ENCODE measurements at regions not wholly inside any gene's neighbourhood (a gene's known extent, or its start where the extent isn't known, plus 50 kb on each side); places are given as distances from the start of the nearest gene placed in this dataset.

GRCh38 chr7:81577642-81578340 is 192.1 kb downstream of the HGF start:
- no peak overlapping the region for H3K4me3 ChIP-seq (ENCODE audit: low read depth, low read length)
- no peak for TF ChIP-seq CTCF (IDR thresholded peaks at IDR 0.05; ENCODE audit: borderline replicate concordance, insufficient read depth, low read depth, low read length)

GRCh38 chr7:81574723-81575326 is 195.0 kb downstream of the HGF start:
- no peak overlapping the region for H3K4me3 ChIP-seq (ENCODE audit: low read depth, low read length)
- no peak for TF ChIP-seq CTCF (IDR thresholded peaks at IDR 0.05; ENCODE audit: borderline replicate concordance, insufficient read depth, low read depth, low read length)

- TF ChIP-seq CTCF (IDR thresholded peaks at IDR 0.05; ENCODE audit: borderline replicate concordance, insufficient read depth, low read depth, low read length), result no peak
- no peak overlapping the region for H3K4me3 ChIP-seq (ENCODE audit: low read depth, low read length)
Measured at GRCh38 chr7:81573932-81574331, 195.9 kb downstream of the HGF start.

- no peak overlapping the region for H3K4me3 ChIP-seq (ENCODE audit: low read depth, low read length)
- TF ChIP-seq CTCF (IDR thresholded peaks at IDR 0.05; ENCODE audit: borderline replicate concordance, insufficient read depth, low read depth, low read length), result no peak
Measured at GRCh38 chr7:81573128-81573527, 196.7 kb downstream of the HGF start.

- no peak overlapping the region for H3K4me3 ChIP-seq (ENCODE audit: low read depth, low read length)
- no peak for TF ChIP-seq CTCF (IDR thresholded peaks at IDR 0.05; ENCODE audit: borderline replicate concordance, insufficient read depth, low read depth, low read length)
Measured at GRCh38 chr7:81562581-81562980, 207.3 kb downstream of the HGF start.

GRCh38 chr7:81560708-81561107 is 209.1 kb downstream of the HGF start:
- no peak for TF ChIP-seq CTCF (IDR thresholded peaks at IDR 0.05; ENCODE audit: borderline replicate concordance, insufficient read depth, low read depth, low read length)
- no peak overlapping the region for H3K4me3 ChIP-seq (ENCODE audit: low read depth, low read length)

GRCh38 chr7:81549484-81550016 is 220.3 kb downstream of the HGF start:
- no peak for TF ChIP-seq CTCF (IDR thresholded peaks at IDR 0.05; ENCODE audit: borderline replicate concordance, insufficient read depth, low read depth, low read length)

More at GRCh38 chr7:81549484-81550016, 220.3 kb downstream of the HGF start:
- no peak overlapping the region for H3K4me3 ChIP-seq (ENCODE audit: low read depth, low read length)

Measured in GM12875 (cell line).